PC-9 (cell line): ENCODE measurements at regions not wholly inside any gene's neighbourhood (a gene's known extent, or its start where the extent isn't known, plus 50 kb on each side); places are given as distances from the start of the nearest gene placed in this dataset.

Experiments used
- EZH2 ChIP-seq: fragments of 200-600 bp; sonication (generic); IDR thresholded peaks from 2 replicates; pipeline ENCODE4 v1.8.0; 2017; ENCODE audit warnings: antibody characterized with exemption, low read depth
- TF ChIP-seq, protein P1 (sequence below): fragments of 200-600 bp; sonication (generic); conservative IDR thresholded peaks from 2 replicates; pipeline ENCODE4 v1.6.1; 2017; ENCODE audit warnings: mixed run types, antibody characterized with exemption, mild to moderate bottlenecking, moderate library complexity

DNA sequence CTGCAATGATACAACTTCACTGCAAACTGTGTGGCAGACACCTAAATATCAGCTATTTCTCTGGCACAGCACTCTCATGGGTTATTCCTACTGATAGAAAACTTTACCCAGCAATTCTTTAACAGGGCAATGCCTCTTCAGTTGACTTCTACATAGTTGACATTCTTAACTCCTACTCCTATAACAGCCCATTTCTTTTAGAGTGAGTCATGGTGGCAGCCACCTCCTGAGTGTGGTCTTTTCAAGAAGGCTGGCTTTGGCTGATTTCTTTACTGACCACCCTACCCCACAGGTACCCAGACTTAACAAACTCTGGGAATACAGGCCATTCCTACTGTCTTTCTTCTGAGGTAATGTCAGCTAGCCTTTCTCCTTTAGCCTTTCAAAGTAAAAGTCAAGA, 805.8 kb upstream of the ADGRL2 start:
- TF ChIP-seq, protein P1, sequence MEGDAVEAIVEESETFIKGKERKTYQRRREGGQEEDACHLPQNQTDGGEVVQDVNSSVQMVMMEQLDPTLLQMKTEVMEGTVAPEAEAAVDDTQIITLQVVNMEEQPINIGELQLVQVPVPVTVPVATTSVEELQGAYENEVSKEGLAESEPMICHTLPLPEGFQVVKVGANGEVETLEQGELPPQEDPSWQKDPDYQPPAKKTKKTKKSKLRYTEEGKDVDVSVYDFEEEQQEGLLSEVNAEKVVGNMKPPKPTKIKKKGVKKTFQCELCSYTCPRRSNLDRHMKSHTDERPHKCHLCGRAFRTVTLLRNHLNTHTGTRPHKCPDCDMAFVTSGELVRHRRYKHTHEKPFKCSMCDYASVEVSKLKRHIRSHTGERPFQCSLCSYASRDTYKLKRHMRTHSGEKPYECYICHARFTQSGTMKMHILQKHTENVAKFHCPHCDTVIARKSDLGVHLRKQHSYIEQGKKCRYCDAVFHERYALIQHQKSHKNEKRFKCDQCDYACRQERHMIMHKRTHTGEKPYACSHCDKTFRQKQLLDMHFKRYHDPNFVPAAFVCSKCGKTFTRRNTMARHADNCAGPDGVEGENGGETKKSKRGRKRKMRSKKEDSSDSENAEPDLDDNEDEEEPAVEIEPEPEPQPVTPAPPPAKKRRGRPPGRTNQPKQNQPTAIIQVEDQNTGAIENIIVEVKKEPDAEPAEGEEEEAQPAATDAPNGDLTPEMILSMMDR: no peak
- no peak for TF ChIP-seq EZH2
